ENCODE measurements at regions not wholly inside any gene's neighbourhood (a gene's known extent, or its start where the extent isn't known, plus 50 kb on each side); places are given as distances from the start of the nearest gene placed in this dataset.

DNA sequence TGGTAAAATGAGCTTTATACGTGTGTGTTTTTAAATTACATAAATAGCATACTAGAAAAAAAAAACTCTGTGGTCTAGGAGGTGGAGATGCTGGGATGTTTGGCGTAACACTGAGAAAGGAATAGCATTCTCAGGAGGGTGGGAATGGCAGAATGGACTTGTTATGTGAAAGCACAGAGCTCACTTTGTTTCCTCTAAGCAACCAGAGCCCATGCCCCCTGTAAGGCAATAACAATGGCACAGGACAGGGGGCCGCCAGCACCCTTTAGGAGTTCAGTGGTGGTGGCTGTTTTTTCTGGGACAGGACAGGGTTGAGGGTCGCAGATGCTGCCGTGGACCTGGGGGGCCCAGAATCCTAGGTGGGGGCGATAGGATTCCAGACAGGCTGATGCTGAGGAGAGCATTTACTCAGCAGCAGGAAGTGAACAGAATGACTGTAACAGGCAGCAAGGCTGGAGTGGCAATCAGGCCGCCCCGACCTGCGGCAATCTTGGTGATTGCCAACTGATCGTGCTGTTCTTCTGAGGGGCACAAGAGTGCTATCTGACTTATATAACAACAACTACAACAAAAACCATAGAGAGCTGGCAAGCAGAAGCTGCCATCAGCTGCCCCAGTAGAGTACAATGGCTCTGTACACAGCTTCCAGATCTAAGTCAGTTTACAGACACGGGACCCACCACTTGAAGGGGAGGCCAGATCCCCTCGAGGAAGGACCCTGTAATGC, 160.4 kb downstream of the UACA start:
- H3K4me3 ChIP-seq (ENCODE audit: low read length) = no peak overlapping the region
- TF ChIP-seq, protein P1, sequence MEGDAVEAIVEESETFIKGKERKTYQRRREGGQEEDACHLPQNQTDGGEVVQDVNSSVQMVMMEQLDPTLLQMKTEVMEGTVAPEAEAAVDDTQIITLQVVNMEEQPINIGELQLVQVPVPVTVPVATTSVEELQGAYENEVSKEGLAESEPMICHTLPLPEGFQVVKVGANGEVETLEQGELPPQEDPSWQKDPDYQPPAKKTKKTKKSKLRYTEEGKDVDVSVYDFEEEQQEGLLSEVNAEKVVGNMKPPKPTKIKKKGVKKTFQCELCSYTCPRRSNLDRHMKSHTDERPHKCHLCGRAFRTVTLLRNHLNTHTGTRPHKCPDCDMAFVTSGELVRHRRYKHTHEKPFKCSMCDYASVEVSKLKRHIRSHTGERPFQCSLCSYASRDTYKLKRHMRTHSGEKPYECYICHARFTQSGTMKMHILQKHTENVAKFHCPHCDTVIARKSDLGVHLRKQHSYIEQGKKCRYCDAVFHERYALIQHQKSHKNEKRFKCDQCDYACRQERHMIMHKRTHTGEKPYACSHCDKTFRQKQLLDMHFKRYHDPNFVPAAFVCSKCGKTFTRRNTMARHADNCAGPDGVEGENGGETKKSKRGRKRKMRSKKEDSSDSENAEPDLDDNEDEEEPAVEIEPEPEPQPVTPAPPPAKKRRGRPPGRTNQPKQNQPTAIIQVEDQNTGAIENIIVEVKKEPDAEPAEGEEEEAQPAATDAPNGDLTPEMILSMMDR (IDR thresholded peaks at IDR 0.05; ENCODE audit: insufficient read depth, low read depth, low read length, missing control alignments) = no peak
- no peak for DNase-seq (ENCODE audit: low read depth)

DNA sequence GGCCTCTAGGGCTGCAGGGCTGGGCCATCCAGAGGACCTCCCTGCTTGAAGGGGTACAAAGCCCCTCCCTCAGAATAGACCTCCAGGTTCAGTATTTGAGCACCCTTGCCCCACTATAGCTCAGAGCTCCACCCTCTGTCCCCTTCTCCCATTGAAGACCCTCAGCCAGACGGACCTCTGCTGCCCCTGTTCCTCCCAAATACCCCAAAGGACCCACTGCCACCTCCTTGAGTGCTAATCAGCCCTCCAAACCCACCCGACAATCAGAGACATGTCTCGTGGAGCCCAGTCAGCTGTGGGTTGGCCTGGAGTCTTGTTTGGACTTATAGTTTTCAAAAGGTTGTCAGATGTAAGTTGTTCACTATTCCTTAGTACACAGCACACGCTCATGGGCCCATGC, 161.1 kb downstream of the UACA start:
- TF ChIP-seq, protein P1 (IDR thresholded peaks at IDR 0.05; ENCODE audit: insufficient read depth, low read depth, low read length, missing control alignments) = no peak

DNA sequence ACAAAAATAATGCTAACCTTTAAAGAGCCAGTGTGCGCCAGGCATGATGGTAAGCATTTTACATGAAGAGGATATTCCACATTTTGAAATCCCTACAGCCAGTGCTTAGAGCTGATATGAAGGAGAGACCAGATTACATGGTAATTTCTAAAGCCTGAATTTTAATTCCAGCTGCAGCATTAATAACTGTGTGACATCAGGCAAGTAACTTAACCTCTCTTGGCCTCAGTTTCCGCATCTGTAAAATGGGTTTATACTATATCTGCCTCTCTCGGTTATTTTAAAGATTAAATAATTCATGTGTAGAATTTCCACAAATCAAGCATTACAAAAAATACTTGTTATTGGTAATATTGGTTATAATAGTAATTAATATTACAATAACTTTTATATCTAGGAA, 165.4 kb downstream of the UACA start:
- DNase-seq (ENCODE audit: low read depth) = no peak
- TF ChIP-seq, protein P1 (IDR thresholded peaks at IDR 0.05; ENCODE audit: insufficient read depth, low read depth, low read length, missing control alignments) = no peak
- no peak overlapping the region for H3K4me3 ChIP-seq (ENCODE audit: low read length)

More for the DNA sequence above, 161.1 kb downstream of the UACA start:
- no peak overlapping the region for H3K4me3 ChIP-seq (ENCODE audit: low read length)
- DNase-seq (ENCODE audit: low read depth) = no peak

DNA sequence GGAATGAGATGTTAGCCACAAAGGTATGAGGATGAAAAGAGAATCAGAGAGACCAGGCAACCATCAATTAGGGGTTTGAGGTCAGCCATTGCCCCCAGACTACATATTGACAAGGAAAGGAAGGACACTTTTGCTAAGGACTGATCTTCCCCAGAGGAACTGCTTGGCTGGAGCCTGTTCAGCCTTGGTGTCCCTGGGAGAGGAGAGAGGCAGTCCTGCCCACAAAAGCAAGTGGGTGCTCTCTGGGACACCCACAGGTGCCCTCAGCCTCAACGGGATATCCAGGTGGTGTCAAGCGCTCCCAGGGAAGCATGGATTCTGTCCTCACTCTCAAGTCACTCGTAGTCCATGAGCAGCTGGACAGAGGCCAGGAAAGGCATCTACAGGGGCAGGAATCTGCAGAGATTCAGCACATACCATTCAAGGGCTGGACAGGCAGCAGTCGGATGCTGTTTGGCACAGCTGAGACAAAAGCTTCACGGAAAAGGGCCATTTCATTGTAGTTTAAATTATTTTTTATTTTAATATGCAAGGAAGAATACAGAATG, 166.2 kb downstream of the UACA start:
- TF ChIP-seq, protein P1 (IDR thresholded peaks at IDR 0.05; ENCODE audit: insufficient read depth, low read depth, low read length, missing control alignments) = no peak
- DNase-seq (ENCODE audit: low read depth) = peak; percentile 30
- no peak overlapping the region for H3K4me3 ChIP-seq (ENCODE audit: low read length)

DNA sequence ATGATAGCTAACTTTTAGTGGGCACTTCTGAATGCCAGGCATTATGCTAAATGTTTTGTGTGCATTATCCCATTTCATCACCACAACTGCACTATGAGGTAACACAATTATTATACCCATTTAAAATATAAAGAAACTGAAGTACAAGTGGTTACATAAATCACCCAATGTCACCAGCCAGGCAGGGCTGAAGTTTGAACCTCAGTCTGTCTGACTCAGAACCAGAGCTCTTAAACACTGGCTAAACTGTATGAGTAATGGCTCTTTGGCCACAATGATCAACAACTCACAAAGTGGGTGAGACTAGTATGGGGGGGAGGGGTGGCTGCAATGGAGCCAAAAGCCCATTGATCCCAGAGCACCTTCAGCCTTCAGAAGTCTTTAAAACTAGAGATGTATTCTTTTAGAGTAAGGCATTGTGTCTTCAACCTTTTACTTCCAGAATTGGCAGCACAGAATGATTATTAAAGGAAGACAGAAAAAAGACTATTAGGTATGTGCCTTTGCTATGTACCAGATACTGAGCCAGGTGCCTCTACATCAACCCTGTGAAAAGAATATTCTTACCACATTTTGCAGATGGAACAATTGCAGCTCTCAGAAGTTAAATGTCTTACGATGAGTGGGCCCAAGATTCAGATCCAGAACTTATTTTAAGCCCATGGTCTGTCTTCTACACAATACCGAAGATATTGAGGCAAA, 166.9 kb downstream of the UACA start:
- no peak overlapping the region for H3K4me3 ChIP-seq (ENCODE audit: low read length)
- TF ChIP-seq, protein P1 (IDR thresholded peaks at IDR 0.05; ENCODE audit: insufficient read depth, low read depth, low read length, missing control alignments) = no peak
- peak; percentile 84 for DNase-seq (ENCODE audit: low read depth)

DNA sequence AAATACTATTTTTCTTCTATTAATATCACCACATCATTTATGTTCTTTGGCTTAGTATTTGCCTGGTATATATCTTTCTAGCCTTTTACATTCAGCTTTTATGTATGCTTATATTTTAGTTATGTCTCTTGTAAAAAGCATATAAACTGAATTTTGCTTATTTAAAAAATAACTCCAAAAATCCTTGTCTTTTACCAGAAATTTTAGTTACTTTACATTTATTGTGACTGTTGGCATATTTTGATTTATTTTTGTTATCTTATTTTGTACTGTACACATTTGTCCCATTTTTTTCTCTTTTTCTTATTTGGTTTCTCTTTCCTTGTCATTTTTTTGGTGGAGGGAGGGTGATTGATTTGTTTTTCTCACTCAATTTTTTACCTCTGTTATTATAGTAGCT, 169.6 kb downstream of the UACA start:
- DNase-seq (ENCODE audit: low read depth) = no peak
- TF ChIP-seq, protein P1 (IDR thresholded peaks at IDR 0.05; ENCODE audit: insufficient read depth, low read depth, low read length, missing control alignments) = no peak

More for the DNA sequence above, 169.6 kb downstream of the UACA start:
- H3K4me3 ChIP-seq (ENCODE audit: low read length) = no peak overlapping the region

Measured in epithelial cell of esophagus (primary cell).